ENCODE measurements at regions not wholly inside any gene's neighbourhood (a gene's known extent, or its start where the extent isn't known, plus 50 kb on each side); places are given as distances from the start of the nearest gene placed in this dataset.

GRCh38 chr2:242024751-242025355 lies 155.3 kb downstream of the RTP5 start:
- RAD21 ChIA-PET (ENCODE audit: unreplicated experiment), result interaction anchor here (1.1 to 1.3 kb wide), 2 partner anchors 10 to 74 kb away, joined by 3 to 5 read pairs; no protein-coding TSS in a partner anchor
- CTCF ChIA-PET, result interaction anchor here (1.5 to 1.9 kb wide), 3 partner anchors 13 to 74 kb away, joined by 4 to 5 read pairs (median 5); no protein-coding TSS in a partner anchor
- POLR2A ChIA-PET, result no interaction called here

More at GRCh38 chr2:242024751-242025355, 155.3 kb downstream of the RTP5 start:
- FAIRE-seq, result no peak
- H3K4me2 ChIP-seq (ENCODE audit: control insufficient read depth, insufficient read depth), result no peak overlapping the region
- no peak overlapping the region for H3K4me3 ChIP-seq
- no peak overlapping the region for H2AFZ ChIP-seq (ENCODE audit: control insufficient read depth, low read depth, low read length)
- WGBS (ENCODE audit: insufficient coverage, insufficient replicate concordance, low lambda C conversion rate, missing lambda C conversion rate), result 32% methylated on average over 18 of the region's 18 CpGs
- H3K79me2 ChIP-seq (ENCODE audit: control insufficient read depth, insufficient read depth, low read length), result no peaks in the 10 kb centered on the region
- H3K4me1 ChIP-seq (ENCODE audit: control insufficient read depth, insufficient read depth, low read length), result no peaks in the 10 kb centered on the region
- no peak for TF ChIP-seq RELA (IDR thresholded peaks at IDR 0.05; ENCODE audit: borderline replicate concordance, partially characterized antibody)
- no peak for TF ChIP-seq IRF5 (IDR thresholded peaks at IDR 0.05; ENCODE audit: borderline replicate concordance)
- no peak for TF ChIP-seq NFIC (IDR thresholded peaks at IDR 0.05; ENCODE audit: low read depth, low read length)
- TF ChIP-seq STAT1 (conservative IDR thresholded peaks at IDR 0.05), result no peak
- no peak for TF ChIP-seq RFX5 (IDR thresholded peaks at IDR 0.05; ENCODE audit: low read depth, low read length)
- no peak for TF ChIP-seq ZBTB4 (CRISPR knock-in tag; IDR thresholded peaks at IDR 0.05)
- TF ChIP-seq ATF3 (IDR thresholded peaks at IDR 0.05; ENCODE audit: borderline replicate concordance, extremely low read depth, low read depth, low read length), result no peak
- TF ChIP-seq MLLT1 (IDR thresholded peaks at IDR 0.05), result no peak
- no peak for TF ChIP-seq CHD2 (IDR thresholded peaks at IDR 0.05; ENCODE audit: borderline replicate concordance, low read depth, low read length)
- no peak for TF ChIP-seq SRF (IDR thresholded peaks at IDR 0.05; ENCODE audit: low read depth in 2 of 2, low read length in 2 of 2)
- no peak for TF ChIP-seq SUPT20H (IDR thresholded peaks at IDR 0.05; ENCODE audit: borderline replicate concordance, control insufficient read depth, low read depth, low read length)
- TF ChIP-seq TCF3 (IDR thresholded peaks at IDR 0.05; ENCODE audit: borderline replicate concordance, insufficient read depth, low read depth, low read length), result no peak
- in situ Hi-C loops (cut with MboI) (no loop called here), intact Hi-C loops (cut with micrococcal nuclease; ENCODE audit: unreplicated experiment) (no loop called here)
- H4K20me1 ChIP-seq (ENCODE audit: control insufficient read depth, insufficient read depth), result no peaks in the 10 kb centered on the region
- no peaks in the 10 kb centered on the region; a peak in 3 of 4 replicates for H3K27me3 ChIP-seq (replicated peaks in 1 of 2; ENCODE audit: control insufficient read depth in 2 of 2, insufficient read depth in 2 of 2, low read length in 1 of 2)
- DNase-seq (ENCODE audit: low read depth, low spot score), result no peak
- no peaks in the 10 kb centered on the region; the same call in 2 of the 3 replicates for H3K9me3 ChIP-seq (replicated peaks; ENCODE audit: control insufficient read depth, insufficient read depth, low read length)
- H3K9ac ChIP-seq (ENCODE audit: control insufficient read depth, insufficient read depth, low read length), result no peak overlapping the region
- BruUV-seq (replicated peaks), result no TSS peak
- H3K36me3 ChIP-seq (ENCODE audit: control insufficient read depth in 2 of 2, insufficient read depth in 2 of 2, low read length in 1 of 2), result no peaks in the 10 kb centered on the region
- SMC1A ChIA-PET (ENCODE audit: uncharacterized antibody, unreplicated experiment), result interaction anchor here (1.0 to 1.1 kb wide), 3 partner anchors 10 to 59 kb away, joined by 3 to 4 read pairs (median 4); no protein-coding TSS in a partner anchor
- no peak for ATAC-seq
- no peak overlapping the region for H3K27ac ChIP-seq (ENCODE audit: control insufficient read depth, insufficient read depth)
